Inflammatory macrophage (primary cell): ENCODE measurements at regions not wholly inside any gene's neighbourhood (a gene's known extent, or its start where the extent isn't known, plus 50 kb on each side); places are given as distances from the start of the nearest gene placed in this dataset.
A peak's percentile ranks its signal among the peaks of the same experiment; 100 is the strongest.

Experiments used
- DNase-seq, 2 donors: peaks; one replicate each; pipeline ENCODE4 v3.0.0-alpha.2; 2020 to 2022

DNA sequence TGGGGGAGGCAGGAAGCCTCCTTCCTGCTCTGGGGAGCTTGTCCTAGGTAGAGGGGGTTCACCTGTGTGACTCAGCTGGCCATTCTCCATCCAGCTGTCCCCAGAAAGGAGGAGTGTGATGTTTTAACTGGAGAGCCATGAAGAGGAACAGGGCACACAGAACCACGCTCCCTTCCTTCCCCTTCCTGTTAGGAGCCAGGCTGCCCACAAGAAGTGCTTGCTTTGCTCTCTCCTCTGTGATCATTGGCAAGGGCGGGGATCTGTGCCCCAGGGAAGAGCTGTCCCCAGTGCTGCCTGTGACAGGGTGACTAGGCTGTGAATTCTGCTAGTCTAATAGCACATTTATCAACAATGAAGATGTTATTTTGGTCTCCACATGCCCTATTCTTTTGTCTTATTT, 169.6 kb upstream of the GATB start:
- peak; percentile 24 to 43 for DNase-seq

DNA sequence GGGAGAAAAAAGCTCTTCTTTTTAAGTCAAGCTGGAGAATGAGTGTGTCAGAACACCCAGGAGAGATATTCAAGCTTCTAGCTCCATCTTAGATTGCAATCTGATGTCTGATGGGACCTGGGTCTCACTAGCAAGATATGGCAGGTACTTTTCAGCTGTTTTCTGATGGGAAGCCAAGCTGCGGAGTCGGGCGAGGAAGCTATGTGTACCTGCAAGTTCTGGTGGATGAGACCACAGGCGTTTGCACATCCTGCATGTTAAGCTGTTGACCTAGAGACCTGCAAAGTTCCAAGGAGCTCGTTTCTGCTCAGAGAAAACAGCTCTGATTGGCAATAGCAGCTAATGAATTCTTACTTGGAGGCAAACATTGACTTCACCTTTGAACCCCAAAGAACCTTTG, 167.3 kb upstream of the GATB start:
- no peak for DNase-seq

DNA sequence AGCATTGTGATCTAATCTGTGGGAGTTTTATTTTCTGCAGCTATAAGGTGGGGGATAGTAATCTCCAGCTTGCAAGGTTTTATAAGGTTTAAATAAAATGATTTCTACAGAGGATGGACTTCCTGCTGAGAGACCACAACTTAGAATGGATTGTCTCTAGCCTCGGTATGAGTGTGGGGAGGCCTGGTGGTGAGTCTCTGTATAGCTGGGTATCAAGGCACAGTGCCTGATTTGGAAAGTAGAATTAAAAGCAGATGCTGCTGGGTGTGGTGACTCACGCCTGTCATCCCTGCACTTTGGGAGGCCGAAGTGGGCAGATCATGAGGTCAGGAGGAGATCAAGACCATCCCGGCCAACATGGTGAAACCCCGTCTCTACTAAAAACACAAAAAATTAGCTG, 162.0 kb upstream of the GATB start:
- DNase-seq, result no peak

DNA sequence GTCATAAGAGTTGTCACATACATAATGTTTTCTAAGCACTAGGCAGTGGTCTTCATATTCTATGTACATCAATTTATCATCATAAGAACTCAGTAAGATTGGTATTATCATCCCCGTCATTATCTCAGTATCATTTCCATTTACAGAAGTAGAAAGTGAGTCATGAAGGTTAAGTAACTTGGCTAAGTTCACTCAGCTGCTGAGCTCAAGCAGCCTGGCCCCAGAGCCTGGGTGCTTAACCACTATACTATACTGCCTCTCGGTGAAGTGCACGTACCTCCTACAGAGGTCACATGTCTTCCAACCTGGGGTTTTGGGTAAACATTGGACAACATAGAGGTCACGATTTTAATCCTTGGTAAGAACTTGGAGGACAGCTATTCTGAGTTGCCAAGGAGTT, 161.5 kb upstream of the GATB start:
- DNase-seq, result peak in 1 of 2 donors; percentile 39

DNA sequence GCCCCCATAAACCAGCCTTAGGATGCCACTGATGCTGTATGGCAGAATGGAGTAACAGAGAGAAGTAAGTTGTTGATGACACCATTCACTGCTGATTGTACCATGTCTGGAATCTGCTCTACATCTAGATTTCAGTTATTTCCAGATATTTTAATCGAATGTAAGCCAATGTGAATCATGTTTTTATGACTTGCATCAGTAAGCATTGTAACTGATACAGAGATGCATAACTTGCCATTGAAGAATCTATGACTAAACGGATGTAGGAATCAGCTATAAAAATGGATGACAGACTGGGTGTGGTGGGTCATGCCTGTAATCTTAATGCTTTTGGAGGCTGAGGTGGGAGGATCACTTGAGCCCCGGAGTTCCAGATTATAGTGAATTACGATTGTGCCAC, 161.0 kb upstream of the GATB start:
- no peak for DNase-seq

DNA sequence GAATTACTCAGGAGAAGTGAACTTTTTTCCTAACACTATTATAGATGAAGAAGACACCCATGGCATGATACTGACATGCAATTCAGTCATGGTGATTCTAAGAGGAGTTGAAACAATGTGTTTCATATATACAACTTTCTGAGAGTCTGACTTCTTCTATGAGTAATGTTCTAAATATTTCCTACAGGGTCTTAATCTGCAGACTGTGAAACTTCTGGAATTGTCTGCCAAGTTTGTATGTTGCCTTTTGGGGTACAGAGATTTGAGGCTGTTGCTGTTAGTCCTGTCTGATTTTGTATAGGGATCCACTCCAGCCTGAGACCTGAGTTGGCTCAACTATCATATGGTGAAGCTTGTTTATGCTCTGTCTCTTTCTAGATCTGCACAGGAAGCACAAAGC, 160.6 kb upstream of the GATB start:
- no peak for DNase-seq

DNA sequence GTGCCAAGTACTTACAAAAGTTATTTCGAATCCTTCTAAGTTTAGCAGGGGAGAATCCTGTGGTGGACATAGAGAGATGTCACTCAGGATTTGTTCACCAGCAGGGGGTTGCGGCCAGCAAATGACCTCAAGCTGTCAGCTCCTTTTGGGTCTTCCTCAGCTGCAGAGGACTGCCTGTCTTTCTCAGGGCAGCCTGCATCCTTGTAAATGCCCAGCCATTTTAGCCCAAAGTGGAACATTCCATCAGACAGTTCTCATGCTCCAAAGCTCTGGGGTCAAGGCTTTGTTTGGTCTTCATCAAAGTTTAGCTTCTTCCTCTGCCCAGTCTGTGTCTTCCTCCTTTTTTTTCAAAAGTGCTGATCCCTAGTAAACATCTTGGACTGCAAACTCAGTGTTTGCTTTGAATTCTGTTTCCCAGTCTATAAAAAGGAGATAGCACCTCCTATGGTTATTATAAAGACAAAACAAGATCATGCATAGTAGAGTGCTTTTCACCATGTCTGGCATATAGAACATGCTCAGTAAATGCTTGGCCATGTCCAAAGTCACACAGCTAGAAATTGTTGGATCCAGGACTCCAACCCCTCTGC, 156.4 kb upstream of the GATB start:
- DNase-seq, result peak in 1 of 2 donors; percentile 13

DNA sequence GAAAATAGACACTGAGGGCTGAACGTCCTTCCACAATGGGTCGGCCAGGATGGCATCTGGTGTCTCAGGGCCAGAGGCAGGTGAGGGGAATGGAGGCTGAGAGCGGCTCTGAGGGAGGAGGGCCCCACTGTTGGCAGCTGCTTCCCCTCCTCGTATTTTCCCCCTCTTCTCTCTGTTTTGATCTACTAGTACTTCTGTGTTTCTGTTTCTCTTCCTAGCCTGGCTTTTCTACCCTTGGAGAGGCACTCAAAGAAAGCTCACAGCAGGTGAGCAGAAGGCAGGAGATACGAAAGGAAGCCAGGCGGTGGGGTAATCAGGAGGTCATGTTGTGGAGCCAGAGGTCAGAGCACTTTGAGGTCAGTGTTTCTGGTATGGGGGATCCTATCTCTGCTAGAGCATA, 151.8 kb upstream of the GATB start:
- no peak for DNase-seq

DNA sequence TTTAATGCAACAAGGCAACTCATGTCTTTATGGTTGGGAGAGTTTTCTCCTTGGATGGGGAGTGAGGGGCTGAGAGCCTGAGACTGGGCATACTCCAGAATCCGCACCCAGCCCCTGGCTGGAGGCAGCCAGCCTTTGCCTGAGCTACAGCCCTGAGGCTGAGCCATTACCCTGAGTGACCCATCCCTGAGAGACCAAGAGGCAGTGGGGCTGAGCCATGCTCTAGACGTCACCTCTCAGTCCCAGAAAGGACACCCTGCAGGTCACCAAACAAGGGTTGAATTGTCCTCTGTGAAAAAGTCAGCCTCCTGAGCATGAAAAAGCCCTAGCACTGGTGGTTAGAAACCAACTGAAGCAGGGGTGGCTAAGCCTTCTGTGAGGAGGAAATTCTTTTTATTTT, 151.2 kb upstream of the GATB start:
- DNase-seq, result no peak

DNA sequence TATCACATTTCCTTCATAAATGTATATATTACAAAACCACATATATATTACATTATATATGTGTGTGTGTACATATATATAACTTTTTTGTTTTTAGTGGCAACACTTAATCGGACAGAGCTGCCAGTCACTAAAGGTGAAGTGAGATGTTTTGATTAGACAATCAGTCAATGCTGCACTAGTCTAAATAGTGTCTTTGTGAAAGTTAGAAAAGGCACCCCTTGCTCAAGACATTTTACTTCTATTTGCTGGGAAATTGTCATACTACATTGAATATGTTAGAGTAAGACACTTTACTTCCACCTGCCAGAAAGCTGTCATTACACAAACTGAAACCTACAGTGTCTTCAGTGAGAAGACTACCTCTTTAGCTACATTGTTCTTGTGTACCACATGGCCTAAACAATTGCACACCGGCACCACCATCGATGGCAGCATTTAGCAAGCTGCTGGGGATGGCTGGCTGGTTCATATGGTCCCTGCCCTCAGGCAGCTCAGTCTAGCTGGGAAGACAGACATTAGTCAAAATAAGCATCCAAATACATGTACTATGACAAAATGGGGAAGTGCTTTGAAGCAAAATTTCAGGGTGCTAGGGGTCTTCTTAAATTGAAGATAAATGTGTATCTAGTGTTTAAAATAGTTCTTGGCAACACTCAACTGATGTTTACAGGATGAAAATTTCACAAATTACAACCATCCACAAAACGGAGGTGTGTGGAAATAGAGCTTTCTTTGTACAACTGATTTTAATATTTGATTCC, 148.1 kb upstream of the GATB start:
- no peak for DNase-seq

DNA sequence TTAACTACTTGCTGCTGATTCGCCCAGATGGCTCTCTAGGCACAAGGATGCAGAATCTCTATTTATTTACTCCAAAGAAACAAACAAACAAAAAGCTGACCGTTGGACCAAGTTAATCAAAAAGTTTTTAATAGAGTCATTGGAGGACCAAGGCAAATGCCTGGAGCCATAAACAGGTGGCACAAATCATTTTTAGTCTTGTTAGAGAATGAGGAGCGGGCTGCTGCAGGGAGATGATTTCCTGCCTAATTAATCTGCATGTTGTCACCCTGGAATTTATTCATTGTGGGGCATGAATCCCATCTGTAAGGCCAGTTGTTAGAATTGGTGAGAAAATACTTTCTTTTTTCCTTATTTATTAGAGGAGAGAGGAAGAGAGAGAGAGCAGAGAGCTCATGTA, 147.4 kb upstream of the GATB start:
- DNase-seq, result no peak

DNA sequence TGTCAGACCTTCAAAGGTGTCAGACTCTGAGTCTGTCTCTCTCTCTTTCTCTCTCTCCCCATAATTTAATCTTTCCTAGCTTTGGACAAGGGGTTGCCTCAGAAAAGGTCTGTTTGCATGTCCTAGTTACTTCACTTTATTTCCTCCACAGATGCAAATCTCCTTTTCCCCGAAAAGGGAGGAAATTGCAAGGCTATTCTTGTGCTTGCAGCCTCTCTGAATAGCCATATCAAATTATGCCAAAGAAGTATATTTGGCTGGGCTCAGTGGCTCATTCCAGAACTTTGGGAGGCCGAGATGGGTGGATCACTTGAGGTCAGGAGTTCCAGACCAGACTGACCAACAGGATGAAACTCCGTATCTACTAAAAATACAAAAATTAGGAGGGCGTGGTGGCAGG, 145.6 kb upstream of the GATB start:
- no peak for DNase-seq

DNA sequence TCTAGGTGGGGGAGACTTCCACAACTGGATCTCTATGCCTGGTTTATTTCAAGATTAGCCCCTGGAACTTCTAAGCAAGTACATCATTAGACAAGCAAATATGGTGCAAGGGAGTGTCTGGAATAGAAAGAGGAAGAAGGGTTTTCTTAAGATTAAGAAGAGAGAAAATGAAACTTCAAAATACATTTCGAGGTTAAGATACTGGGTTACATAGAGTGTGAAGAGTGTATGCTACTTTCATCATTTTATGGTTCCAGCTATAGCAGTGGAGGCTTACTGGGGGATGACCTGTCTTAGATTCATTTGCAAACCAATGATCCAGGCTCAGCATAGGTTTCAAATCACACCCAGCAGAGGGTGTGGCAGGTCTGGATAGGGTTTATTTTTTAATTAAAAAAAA, 144.4 kb upstream of the GATB start:
- DNase-seq, result peak in 1 of 2 donors; percentile 22

DNA sequence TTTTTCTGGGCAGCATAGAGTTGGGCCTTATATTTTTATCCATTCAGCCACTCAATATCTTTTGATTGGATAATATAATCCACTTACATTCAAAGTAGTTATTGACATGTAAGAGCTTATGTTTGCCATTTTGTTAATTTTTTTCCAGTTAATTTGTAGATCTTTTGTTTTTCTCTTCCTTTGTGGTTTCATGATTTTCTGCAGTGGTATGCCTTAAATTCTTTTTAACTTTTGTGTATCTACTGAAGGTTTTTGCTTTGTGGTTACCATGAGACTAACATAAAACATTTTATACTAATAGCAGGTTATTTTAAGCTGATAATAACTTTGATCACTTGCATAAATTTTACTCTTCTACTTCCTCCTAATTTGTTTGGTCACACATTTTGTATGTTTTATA, 140.8 kb upstream of the GATB start:
- DNase-seq, result no peak

DNA sequence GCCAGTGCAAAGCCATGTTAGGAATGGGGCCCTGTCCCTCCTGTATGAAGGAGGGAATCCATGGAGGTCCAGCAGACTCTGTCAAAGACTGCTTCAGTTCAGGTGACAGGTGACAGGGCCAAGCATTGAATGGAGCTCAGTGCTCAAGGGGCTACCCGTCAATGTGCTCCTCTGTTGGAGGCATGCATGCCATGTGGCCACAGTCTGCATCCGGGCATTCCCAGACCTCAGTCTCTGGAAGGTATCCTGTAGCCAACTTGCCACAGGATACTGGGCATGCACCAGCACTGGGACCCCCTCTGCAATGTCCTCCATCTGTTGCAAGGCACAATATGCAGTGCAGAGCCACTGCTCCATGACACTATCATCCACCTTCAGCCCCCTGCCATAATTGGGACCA, 136.1 kb upstream of the GATB start:
- DNase-seq, result no peak

DNA sequence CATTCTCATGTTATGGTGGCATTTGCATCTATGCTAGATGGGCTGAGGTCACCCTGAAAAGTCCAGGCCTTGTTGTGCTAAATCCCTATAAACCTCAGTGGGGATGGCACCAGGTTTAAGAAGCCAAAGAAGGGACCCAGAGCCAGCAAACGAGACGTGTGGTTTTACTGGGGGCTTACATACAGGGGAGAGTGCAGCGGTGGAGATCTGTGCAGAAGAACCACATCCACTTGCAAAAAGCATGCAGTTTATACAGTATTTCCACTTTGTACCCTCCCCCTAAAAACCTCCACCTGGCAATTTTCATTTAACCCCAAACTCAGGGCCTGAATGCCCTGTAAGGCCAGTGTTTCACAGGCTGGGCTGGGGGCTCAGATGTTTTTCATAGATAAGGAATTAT, 134.9 kb upstream of the GATB start:
- no peak for DNase-seq

DNA sequence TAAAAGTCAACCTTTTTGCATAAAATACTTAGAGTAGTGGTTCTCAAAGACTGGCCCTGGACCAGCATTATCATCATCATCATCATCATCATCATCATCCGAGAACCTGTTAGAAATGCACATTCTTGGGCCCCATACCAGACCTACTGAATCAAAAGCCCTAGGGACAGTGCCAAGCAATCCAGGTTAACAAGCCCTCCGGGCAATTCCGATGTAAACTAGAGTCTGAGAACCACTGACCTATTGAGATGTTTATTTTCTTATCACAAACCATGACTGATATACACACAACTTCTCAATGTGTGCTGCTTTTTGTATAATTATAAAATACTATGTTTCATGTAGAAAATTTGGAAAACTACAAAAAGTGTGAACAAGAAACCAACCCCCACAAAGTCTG, 133.4 kb upstream of the GATB start:
- DNase-seq, result no peak

DNA sequence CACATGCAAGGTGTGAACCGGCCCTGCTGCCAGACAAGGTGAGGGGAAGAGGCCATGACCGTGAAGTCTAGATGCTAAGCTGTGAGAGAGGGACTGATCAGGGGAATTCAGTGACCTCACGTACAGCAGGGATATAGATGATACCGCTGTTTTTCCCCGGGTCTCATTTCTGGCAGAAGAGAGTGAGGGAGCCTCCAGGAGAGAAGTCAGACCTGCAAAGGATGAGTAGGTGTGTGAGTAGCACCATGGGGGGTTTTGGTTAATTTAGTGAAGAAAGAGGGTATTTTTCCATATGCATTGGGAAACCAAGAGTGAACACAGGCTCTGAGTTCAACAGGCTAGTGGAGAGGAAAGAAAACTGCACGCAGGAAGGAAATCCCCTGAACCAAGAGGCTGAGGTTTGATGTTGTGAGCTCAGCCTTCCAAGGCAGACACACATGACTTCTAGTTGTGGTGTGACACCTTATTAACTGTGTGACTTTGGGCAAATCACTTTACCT, 127.6 kb upstream of the GATB start:
- no peak for DNase-seq

DNA sequence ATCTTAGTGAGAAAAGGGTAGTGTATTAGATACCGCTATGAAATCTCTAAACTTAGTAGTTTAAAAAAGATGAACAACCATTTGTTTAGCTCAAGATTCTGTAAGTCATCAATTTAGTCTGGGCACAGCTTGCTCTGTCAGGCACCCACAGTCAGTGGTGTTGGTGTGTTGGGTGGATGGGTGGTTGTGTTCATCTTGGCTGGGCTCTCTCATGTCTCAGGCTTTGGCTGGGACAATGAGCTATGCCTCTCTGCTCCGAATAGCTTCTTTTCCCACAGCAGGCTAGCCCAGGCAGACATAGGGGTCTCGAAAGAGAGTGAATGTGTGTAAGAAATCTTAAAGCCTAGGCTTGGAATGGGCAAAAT, 127.0 kb upstream of the GATB start:
- DNase-seq, result no peak

DNA sequence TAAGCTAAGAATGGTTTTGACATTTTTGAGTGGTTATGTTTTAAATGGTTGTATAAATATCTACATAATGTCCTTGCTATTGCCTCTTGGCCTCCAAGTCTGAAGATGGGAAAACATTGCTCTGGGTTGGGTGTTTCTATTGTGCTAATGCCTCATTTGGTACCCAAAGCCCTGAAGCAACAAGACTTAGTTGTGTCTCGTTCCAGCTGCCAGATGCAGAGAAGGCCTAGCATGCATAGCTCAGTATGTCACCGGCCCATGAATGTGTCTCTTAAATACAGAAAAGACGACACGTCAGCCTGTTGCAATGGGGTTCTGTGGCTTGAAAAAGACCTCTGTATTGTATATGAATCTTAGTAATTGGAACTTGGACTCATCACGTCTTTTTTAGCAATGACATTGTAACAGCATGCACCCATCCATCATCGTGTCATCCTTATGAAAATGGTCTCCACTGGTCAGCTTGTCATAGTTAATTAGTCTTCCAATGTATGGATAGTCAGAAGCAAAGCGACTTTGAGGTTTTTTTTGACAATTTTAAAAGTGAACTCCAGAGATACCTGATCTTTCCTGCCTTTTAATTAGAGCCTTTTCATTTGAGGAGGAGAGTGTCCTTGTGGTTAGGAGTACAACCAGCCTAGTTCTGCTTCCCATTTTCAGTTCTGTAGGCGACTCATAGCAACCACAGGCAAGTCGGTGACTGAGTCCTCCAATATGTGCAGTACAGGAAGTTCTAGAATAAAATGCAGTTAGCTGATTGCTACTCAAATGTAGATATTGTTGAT, 126.4 kb upstream of the GATB start:
- DNase-seq, result peak; percentile 77 to 84

DNA sequence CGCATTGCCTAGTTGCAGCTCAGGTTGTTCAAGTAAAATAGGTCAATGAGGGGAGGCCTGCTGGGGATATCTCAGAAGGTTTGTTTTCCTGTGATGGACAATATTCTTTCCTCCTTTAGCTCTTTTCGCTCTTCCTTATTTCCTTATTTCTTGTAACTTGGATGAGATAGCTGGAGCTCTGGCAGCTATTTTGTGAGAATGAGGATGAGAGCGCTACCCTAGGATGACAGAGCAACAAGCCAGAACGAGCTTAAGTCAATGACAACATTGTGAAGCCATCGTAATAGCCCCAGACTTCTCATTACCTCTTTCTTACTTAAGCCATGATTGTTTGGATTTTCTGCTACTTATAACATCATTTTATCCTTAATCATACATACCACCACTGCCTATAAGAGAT, 124.3 kb upstream of the GATB start:
- DNase-seq, result no peak

DNA sequence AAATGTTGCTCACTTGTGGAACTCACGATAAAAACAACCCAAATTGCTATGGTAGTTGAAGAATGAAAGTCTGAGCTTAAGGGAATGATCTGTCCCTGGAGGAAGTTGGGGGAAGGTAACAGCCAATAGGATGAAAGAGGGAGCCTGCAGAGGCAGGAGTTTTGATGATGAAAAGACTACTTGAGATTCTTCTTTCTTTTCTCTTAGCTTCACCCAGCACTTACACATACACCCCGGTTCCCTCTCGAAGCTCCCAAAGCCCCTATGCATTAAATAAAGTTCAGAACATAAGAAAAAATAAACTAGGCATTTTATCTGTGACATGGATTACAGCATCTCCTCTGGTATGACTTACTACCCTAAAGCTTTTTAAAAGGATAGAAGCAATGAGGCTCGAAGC, 122.9 kb upstream of the GATB start:
- DNase-seq, result no peak

DNA sequence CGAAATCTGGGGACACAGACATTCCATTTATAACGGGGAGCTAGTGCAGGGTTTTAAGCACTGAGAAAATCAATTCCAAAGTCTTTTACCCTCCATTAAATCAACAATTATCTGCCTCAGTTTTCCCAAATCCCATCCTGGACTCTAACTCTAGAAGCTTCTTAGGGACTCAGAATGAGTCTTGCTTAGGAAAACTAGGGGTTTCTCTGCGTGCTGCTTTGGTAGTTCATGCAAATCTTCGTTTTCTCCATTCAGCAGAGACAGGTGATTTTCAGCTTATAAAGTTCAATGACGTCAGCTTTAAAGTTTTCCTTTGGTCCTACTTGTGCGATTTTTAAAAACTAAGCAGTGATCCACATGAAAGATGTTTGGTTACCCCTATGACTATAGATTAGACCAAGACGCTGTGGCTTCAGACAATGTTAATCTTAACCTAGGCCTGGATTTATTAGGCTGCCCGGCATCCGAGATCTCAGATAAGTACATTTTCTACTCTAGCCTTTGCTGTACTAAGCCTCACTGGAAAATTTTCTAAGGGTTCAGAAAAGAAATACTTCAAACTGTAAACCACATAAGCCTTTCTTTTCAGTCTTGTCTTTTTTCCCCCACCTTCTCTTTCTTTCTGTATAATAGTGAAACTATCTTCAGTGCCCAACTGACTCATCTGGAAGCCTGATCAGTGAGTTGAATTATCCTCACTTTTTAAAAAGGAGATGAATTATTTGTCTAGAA, 121.4 kb upstream of the GATB start:
- no peak for DNase-seq
